HG03175 (cell line): ENCODE measurements at regions not wholly inside any gene's neighbourhood (a gene's known extent, or its start where the extent isn't known, plus 50 kb on each side); places are given as distances from the start of the nearest gene placed in this dataset.

Source experiments
- ATAC-seq: cut with Tn5 transposase; IDR thresholded peaks from one replicate; pipeline ENCODE4 v1.9.1; 2021; ENCODE audit warnings: mild to moderate bottlenecking, moderate library complexity; ENCODE audit not compliant: unreplicated experiment

DNA sequence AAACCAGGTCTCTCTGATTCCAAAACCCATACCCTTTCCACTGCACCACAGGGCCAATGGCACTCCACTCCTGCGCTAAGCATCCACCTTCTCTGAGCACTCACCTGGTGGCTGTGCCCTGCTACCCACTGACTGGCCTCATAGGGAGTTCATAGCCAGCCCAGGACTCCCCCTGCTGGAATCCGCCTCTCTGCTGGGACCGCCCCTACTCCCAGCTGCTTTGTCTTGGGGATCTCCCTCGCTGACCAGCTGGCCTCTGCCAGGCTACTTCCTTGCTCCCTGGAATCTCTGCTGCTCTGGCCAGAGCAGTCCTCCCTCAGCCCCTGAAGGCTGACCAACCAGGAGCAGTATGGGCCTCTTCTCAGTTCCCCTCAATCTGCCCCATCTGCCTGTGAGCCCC, 129.7 kb downstream of the FAXC start:
- ATAC-seq, result peak; percentile 70

- no peak for ATAC-seq
These were observed 132.5 kb downstream of the FAXC start for GRCh38 chr6:99216959-99217358.

- no peak for ATAC-seq
These were observed 153.4 kb downstream of the FAXC start for GRCh38 chr6:99195986-99196655.

DNA sequence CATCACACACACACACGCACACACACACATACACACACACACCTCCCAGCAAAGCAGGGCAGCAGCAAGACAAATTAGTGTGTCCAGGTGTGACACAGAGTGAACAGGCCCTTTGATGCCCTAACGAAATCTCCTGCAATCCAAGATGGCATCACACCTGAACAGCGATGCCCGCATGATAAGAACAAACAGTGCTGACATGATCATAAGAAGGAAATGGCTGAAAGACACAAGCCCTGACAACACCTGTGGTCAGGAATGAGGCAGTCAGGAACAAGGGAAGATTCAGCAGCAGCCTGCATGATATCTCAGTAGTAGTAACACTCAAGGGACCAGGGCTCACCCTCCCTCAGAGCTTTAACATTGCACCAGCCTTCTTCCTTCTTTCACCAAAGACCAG, 156.9 kb downstream of the FAXC start:
- ATAC-seq, result no peak

GRCh38 chr6:99189823-99190721, 159.4 kb downstream of the FAXC start:
- peak; percentile 97 for ATAC-seq

- no peak for ATAC-seq
These were observed 162.0 kb downstream of the FAXC start for GRCh38 chr6:99187429-99187828.

DNA sequence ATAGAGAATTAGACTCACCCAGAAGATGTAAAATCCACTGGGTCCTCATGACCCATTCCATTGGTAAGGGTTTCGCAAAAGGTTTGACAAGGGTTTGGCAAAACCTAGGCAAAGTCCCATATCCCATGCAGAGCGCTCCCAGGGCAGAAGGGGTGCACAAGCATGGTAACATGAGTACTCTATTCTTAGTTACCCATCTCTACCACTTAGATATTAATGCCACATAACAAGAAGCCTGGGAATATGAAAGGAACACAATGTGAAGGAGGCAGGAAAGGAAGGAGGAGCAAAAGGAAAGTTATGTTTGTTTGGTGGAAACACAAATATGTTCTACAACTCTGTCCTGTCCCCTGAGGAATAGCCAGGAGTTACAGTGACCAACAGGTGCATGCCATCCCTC, 163.1 kb downstream of the FAXC start:
- no peak for ATAC-seq

DNA sequence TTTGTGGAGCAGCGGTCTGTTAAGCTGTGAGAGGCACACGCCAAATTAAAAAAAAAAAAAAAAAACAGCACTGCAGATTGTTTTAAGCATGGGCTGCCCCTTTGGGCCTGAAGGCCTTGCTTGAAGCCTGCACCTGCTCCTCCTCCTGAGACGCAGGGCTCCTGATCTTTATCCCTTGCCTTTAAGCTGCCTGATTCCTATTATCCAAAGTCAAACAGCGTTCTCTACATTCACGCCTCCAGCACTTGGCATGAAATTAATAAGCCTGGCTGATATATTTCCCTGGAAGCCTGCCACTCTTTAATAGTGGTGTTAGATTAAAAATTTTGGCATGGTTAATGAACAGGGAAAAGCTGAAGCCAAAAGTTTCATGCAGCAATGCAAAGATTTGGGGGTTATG, 163.9 kb downstream of the FAXC start:
- ATAC-seq, result no peak

DNA sequence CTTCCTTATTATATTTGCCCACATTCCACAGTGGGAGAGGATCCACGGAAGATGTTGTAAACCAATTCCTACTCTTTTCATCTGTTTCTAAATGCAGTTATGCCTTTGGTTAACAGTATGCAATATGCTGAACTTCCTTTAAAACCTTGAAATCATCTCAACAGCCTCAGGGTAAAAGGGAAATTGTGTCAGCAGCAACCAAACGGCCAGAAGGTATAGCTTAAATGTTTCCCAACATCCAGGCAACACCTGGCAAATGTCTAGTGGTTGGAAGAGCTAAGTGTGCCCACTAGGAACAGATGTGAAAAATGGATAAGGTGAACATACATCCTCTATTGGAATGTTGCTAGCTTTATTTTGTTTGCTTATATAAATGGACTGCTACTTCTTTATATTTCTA, 164.8 kb downstream of the FAXC start:
- ATAC-seq, result no peak

DNA sequence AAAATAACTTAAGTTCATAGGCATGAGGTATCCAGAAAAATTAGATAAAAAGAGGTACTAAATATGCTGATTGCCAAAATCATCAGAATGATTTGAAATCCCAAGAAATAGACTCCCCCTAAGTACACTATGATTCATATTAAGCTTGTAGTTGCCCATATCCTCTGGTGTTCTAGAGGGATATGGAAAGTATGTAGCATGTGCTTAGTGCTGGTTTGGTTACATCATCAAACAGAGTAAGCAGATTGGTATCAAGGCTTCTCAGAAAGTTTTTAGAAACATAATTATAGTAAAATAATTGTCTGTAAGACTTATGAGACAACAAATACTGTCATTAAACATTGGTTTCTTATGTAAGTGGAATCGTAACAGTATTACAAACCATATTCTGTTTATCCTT, 166.4 kb downstream of the FAXC start:
- ATAC-seq, result no peak

GRCh38 chr6:99181174-99181573, 168.3 kb downstream of the FAXC start:
- no peak for ATAC-seq

GRCh38 chr6:99178168-99178567, 171.3 kb downstream of the FAXC start:
- no peak for ATAC-seq

DNA sequence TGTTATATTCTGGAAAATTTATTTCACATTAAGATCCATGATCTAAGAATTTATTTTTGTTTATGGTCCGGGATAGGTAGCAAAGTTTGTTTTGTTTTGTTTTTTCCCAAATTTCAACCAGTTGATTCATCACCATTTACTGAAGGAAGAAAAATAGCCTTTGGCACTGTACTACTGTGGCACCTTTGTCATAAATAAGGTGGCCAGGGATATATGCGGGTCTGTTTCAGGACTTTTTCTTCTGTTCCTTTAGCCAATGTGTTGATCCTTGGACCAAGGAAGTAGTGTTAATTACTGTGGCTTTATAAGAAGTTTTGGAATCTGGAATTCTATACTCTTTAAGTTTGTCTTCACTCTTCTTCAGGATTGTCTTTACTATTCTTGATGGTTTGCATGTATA, 171.7 kb downstream of the FAXC start:
- ATAC-seq, result no peak

DNA sequence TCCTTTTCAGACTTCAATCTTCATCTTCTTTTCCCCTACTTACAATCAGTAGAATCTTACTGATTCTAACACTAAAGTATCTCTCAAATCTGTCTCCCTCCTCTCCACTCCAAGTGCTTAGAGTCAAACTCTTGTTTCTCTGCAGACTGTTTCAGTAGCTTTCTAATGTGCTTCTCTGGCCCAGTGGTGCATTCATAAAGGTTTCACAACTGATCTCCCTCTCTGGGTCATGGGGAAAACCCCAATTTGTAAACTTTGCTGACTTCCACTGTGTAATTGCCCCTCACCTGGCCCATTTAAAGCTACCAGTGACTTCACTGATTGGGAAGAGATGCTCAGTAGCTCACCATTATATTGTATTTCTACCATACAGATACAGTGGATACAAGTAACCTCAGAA, 183.6 kb downstream of the FAXC start:
- ATAC-seq, result peak; percentile 38

- no peak for ATAC-seq
These were observed 197.2 kb downstream of the FAXC start for GRCh38 chr6:99152347-99152643.

DNA sequence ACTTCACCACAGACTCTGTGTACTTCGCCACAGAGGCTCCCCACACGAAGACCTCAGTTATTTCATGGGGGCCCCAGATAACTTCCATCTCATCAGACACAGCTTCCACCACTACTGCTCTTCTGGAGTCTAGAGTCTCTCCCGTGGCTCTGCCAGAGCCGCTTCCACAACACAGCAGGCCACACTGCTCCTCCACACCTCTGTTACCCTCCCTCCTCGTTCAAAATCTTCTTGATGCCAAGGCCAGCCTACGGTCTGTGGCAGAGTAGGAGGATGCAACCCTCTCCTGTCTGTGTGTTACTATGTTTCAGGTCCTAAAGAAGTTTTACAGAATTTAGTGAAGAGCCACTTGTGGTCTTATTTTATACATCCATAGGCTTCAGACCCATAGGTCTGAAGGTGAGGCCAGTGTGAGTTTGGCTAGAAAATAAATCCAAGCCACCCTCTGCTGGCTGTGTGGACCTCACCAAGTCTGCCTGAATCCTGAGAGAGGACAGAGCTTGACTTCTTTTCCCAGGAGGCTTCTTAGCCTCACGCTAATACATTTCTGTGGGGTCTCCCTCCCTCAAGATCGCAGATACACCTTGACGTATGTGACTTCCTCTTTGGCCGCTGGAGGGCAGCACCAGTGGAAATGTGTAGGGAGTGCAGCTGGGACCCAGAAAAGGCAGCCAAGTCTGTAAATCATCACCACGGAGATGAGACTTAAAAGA, 197.7 kb downstream of the FAXC start:
- ATAC-seq, result peak; percentile 94

- no peak for ATAC-seq
These were observed 200.7 kb downstream of the FAXC start for GRCh38 chr6:99148761-99149160.

GRCh38 chr6:99148111-99148510, 200.4 kb upstream of the FBXL4 start:
- no peak for ATAC-seq

DNA sequence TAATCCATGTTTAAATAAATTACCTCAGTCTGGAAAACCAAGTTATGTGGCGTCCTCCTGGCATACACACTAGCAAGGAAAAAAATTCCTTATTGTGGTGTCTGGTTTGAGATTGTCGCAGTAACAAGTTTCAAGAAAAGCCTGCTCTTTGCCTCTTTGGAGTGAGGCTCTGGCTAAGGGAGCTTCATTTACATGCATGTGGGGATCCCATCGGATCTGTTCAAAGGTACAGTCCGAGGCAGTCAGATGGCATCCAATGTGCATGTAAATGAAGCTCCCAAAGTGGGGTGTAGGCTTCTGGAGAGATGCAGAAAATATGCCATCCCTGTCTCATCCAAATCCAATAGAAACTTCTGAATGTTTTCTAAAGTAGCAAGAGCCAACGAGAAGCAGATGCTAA, 199.5 kb upstream of the FBXL4 start:
- no peak for ATAC-seq

DNA sequence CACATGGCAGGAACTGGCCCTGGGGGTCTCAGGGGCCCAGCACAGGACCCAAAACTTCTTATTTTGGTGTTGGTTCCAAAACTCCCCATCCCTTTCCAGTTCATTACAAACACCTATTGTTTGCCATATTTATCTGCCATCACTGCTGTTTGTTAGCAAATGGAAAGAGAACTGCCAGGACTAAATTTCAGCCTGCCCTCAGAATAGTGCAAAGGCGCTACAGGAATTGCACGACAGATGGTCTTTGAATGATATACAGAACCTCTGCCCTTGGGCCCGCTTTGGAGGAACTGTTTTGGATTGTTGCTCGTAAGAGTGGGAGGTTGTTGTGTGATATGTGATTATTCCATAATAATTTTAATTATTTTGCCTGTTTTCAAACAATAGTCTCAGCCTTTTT, 199.0 kb upstream of the FBXL4 start:
- no peak for ATAC-seq

DNA sequence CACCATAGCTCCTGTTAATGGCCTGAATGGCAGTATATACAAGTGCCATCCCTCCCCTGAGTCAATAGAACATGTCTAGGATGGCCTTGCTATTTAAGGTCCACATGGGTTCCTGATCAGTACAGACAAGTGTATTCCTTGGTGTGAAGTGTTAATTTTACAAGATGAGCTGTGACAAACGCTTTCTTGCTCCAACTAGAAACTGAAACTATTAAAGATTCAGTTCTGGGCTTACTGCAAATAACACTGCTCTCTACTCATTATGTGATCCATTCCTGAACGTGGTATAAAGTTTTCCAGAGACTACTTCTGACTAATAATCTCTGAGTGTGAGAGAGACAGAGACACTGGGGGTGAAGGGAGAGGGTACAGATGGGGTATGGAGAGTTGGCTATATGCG, 198.0 kb upstream of the FBXL4 start:
- ATAC-seq, result no peak
